HG03575 (cell line): ENCODE measurements at regions not wholly inside any gene's neighbourhood (a gene's known extent, or its start where the extent isn't known, plus 50 kb on each side); places are given as distances from the start of the nearest gene placed in this dataset.
A peak's percentile ranks its signal among the peaks of the same experiment; 100 is the strongest.

Experiments used
- ATAC-seq: cut with Tn5 transposase; IDR thresholded peaks from one replicate; pipeline ENCODE4 v1.9.1; 2021; ENCODE audit not compliant: unreplicated experiment, insufficient number of reproducible peaks, low FRiP score; ENCODE audit errors: extremely low read depth

DNA sequence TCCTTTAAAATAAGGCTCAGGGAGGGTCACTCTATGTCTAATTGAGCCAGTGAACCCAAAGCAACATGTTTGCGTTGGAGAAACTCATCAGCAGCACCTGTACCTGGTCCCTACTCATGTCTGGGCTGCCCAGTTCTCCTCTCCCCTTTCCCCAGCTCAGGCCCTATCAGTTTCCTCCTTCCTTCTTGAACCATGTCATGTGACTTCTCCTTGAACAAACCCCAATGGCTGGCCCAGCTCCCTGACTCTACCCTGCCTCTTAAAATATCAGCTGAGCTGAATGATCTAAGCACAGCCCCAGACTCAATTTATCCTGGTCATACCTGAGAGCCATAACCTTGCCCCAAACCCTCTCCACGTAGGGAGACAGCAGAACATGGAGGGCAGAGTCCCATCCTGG, 290.9 kb downstream of the LPIN1 start:
- ATAC-seq = no peak

DNA sequence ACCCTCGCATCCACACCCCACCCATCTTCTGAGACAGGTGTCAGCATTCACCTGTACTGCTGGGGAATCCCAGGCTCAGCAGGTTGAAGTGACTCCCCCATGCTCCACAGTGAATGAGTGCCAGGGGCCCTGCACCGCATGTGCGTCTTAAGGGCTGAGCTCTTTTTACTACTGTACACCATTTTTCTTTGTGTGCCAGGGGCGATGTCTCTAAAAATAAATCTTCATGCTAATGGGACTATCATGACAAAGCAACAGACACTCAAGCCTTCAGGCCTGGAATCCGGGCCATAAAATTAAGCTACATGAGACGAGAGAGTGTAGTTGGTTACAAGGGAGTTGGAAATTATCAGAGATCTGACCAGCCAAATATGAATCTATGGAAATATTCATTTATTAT, 294.8 kb downstream of the LPIN1 start:
- no peak for ATAC-seq

GRCh38 chr2:12043131-12043530, 296.7 kb downstream of the LPIN1 start:
- no peak for ATAC-seq

DNA sequence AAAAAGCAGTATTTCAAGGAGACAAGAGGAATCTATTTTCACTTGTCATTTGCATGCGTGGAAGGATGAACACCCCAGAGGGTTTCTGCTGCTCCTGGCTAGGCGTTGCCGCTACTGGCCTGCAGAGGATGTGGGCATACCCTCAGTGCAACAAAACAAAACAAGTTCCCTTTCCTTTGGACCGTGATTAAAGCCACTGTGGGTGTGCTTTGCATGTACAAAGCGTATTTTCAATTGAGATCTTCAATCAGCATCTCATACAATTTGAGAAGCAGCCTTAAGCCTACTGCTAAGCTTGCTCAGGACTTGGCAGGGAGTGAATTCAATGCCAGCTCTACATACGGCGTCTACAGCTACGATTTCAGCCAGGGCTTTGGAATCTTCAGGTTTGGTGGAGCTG, 298.4 kb downstream of the LPIN1 start:
- no peak for ATAC-seq

GRCh38 chr2:12045864-12046291, 299.4 kb downstream of the LPIN1 start:
- peak; percentile 48 for ATAC-seq

- no peak for ATAC-seq
Observed at GRCh38 chr2:12046641-12047040, 300.2 kb downstream of the LPIN1 start.

DNA sequence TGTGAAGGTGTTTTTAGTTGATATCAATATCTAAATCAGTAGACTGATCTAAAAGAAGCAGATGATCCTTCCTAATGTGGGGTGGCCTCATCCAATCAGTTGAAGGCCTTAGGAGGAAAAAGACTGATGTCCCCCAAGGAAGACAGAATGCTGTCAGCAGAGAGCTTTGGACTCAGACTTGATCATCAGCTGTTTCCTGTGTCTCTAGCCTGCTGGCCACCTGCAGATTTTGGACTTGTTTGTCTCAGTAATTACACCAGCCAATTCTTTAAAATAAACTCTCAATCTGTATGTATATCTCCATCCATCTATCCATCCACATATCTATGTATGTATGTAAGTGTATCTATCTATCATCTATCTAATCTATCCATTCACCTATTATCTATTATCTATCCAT, 301.3 kb downstream of the LPIN1 start:
- no peak for ATAC-seq

DNA sequence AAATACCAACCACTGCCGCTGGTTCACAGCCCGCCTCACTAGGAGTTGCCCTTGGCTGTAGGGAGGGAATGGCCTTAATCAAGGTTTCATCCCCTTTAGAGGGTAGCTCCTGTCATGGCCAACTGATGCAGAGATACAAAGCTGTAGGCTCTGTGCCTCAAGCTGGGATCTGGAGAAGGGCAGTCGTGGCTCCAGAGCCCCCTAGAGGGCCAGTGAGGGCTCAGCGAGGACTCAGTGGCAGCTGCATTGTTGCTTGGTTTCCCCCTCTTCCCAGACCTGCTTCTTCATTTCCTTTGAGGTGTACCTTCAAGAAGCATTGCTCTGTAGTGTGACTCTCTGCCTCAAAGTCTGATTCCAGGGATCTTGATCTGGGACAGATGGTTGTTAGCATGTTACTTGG, 302.1 kb downstream of the LPIN1 start:
- ATAC-seq = no peak

- ATAC-seq = no peak
Observed at GRCh38 chr2:12050396-12050795, 304.0 kb downstream of the LPIN1 start.

DNA sequence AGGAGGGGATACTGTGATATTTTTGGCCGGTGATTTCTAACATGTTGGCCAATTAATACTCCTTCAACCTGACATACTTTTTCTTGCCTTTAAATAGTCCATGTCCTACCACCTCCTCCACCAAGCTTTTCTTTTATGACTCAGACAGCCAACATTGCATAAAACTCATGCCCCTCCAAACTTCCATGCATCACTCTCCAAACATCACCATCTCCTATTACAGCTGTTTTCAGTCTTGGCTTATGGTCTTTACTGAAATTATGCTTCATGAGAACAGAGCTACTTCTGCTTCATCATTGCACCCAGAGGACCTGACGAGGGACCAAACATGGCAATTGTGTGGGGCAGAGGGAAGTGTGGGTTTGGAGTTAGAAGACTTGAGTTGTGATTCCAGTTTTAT, 305.4 kb downstream of the LPIN1 start:
- no peak for ATAC-seq

- ATAC-seq = no peak
Observed at GRCh38 chr2:12052796-12053195, 306.4 kb downstream of the LPIN1 start.

- ATAC-seq = no peak
Observed at GRCh38 chr2:12054956-12055618, 308.7 kb downstream of the LPIN1 start.

DNA sequence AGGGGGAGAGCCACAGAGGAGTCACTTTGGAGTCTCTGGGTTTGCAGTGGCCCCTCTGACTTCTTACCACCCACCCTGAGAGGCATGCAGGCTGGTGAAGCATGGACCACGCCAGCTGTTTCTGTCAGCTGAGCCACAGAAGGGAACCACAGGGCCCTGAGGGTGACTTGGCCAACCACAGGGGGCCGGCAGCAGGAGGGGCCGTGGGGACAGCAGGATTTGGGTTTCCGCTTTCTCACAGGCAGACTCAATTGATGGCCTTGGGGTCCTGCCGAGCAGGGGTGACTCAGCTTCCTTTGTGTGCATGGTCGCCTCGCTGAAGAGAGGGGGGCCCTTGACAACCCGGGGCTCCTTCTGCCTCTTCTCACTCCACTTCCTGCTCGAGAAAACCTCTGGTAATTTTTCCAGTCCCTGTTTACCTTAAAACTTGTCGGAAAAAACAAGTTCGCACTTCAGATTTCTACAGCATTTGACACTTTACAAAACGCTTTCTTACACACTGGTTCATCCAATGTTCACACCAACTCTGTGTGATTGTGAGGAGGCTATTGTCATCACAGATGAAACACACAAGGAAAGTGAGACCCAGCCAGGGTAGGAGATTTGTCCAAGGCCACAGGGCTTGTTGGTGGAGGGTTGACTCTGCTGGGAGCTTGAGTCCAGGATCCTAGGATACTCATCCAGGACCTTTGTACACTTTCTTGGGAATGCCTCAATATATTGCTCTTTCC, 311.2 kb downstream of the LPIN1 start:
- peak; percentile 70 for ATAC-seq

GRCh38 chr2:12059616-12060441, 313.4 kb downstream of the LPIN1 start:
- no peak for ATAC-seq

DNA sequence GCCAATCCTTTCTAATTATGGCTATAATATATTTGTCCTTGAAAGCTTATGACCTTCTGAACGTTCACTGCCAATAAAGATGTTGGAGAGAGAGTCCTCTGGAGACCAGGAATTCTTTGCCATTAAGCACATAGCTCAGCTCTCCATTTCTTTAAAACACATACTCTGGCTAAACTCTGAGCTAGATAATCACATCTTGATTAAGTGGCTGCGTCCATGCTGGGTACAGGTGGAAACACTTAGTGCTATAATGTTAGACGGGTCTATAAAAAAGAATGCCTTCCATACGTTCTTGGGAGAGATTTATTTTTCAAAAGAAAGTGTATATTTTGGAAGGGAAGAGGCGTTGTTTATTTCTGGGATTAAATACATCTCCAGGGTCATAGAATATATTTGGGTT, 314.5 kb downstream of the LPIN1 start:
- no peak for ATAC-seq

GRCh38 chr2:12061286-12062052, 315.0 kb downstream of the LPIN1 start:
- ATAC-seq = no peak

GRCh38 chr2:12062053-12062395, 315.6 kb downstream of the LPIN1 start:
- ATAC-seq = no peak

- ATAC-seq = no peak
Observed at GRCh38 chr2:12063210-12063609, 316.8 kb downstream of the LPIN1 start.

GRCh38 chr2:12064153-12064552, 317.7 kb downstream of the LPIN1 start:
- ATAC-seq = no peak
